ENCODE measurements at regions not wholly inside any gene's neighbourhood (a gene's known extent, or its start where the extent isn't known, plus 50 kb on each side); places are given as distances from the start of the nearest gene placed in this dataset.

- no peak overlapping the region for H4K5ac ChIP-seq (ENCODE audit: insufficient read length, low read depth, low read length)
- no peak overlapping the region for H2BK120ac ChIP-seq (replicated peaks; ENCODE audit: low read depth, low read length)
- WGBS, 2 experiments (ENCODE audit: extremely low coverage in 1 of 2, insufficient coverage in 1 of 2, insufficient read length in 1 of 2, insufficient replicate concordance in 2 of 2, low coverage in 1 of 2, low lambda C conversion rate in 2 of 2, missing lambda C conversion rate in 1 of 2): 75% methylated on average over 1 of the region's 1 CpG; no CpG with 5 or more reads in 1 of the 2 experiments
- no peak overlapping the region for H3K23ac ChIP-seq (ENCODE audit: insufficient read length)
- TF ChIP-seq NANOG (IDR thresholded peaks at IDR 0.05; ENCODE audit: insufficient read depth, low read depth, low read length, poor library complexity, severe bottlenecking) (no peak), CEBPB (IDR thresholded peaks at IDR 0.05; ENCODE audit: low read depth, low read length) (no peak), SUZ12 (IDR thresholded peaks at IDR 0.05; ENCODE audit: low read length) (no peak), HDAC2 (IDR thresholded peaks at IDR 0.05; ENCODE audit: borderline replicate concordance in 1 of 2, low read depth in 2 of 2, low read length in 2 of 2) (no peak), TAF7 (optimal IDR thresholded peaks at IDR 0.05; ENCODE audit: borderline replicate concordance, low read depth, low read length) (no peak), SIX5 (IDR thresholded peaks at IDR 0.05; ENCODE audit: low read depth, low read length) (no peak), PHF8 (conservative IDR thresholded peaks at IDR 0.05; ENCODE audit: low read depth, low read length) (no peak), CTBP2 (IDR thresholded peaks at IDR 0.05; ENCODE audit: borderline replicate concordance, insufficient read depth, insufficient read length, low read length) (no peak), BCL11A (IDR thresholded peaks at IDR 0.05; ENCODE audit: low read depth in 2 of 2, low read length in 2 of 2) (no peak), TBP (IDR thresholded peaks at IDR 0.05; ENCODE audit: low read depth, low read length) (no peak), JUN (IDR thresholded peaks at IDR 0.05; ENCODE audit: low read depth, low read length) (no peak), TAF1 (IDR thresholded peaks at IDR 0.05; ENCODE audit: low read depth, low read length) (no peak)
- no peak overlapping the region for H3K9ac ChIP-seq (replicated peaks in 1 of 4; ENCODE audit: extremely low read depth in 1 of 4, low read depth in 3 of 4, low read length in 3 of 4)
- H2BK20ac ChIP-seq (ENCODE audit: low read length): no peak overlapping the region
- H3K36me3 ChIP-seq (ENCODE audit: control insufficient read depth in 2 of 4, insufficient read depth in 4 of 4, low read length in 3 of 4): no peaks in the 10 kb centered on the region
- no peak overlapping the region for H2BK15ac ChIP-seq (ENCODE audit: low read length)
- H4K20me1 ChIP-seq (replicated peaks in 1 of 2; ENCODE audit: control insufficient read depth in 1 of 2, insufficient read depth in 2 of 2, low read length in 2 of 2): no peaks in the 10 kb centered on the region
- H2AFZ ChIP-seq (ENCODE audit: low read length): no peak overlapping the region
- H3K9me3 ChIP-seq (ENCODE audit: insufficient read depth in 2 of 2, low read depth in 1 of 2, low read length in 1 of 2): no peaks in the 10 kb centered on the region
- POLR2A ChIA-PET (ENCODE audit: partially characterized antibody): no interaction called here
- no peak overlapping the region for H4K8ac ChIP-seq (ENCODE audit: extremely low read depth, insufficient read depth, low read length)
- H3K79me1 ChIP-seq (ENCODE audit: low read depth, low read length): no peaks in the 10 kb centered on the region
- no peak for FAIRE-seq
- no peaks in the 10 kb centered on the region for H3K23me2 ChIP-seq (ENCODE audit: low read depth, low read length)
- no peak overlapping the region for H3K18ac ChIP-seq (ENCODE audit: extremely low read depth, low read length)
- peaks cover 0 to 5% (median 0%) of the 10 kb centered on the region in 4 experiments; a peak in 1 of 7 replicates for H3K4me1 ChIP-seq (replicated peaks in 1 of 4; ENCODE audit: control insufficient read depth in 3 of 4, insufficient read depth in 4 of 4, low read length in 3 of 4)
- DNase-seq (ENCODE audit: low read depth in 1 of 2, low spot score in 2 of 2): no peak
- no peak overlapping the region for H3K4me3 ChIP-seq (ENCODE audit: extremely low read depth in 1 of 4, insufficient read depth in 2 of 4, low read depth in 3 of 4, low read length in 4 of 4)
- H2BK5ac ChIP-seq (ENCODE audit: low read depth, low read length): no peak overlapping the region
- H2BK12ac ChIP-seq (ENCODE audit: low read depth, low read length): no peak overlapping the region
- no peak overlapping the region for H3K27ac ChIP-seq (ENCODE audit: low read depth, low read length)
- H3K79me2 ChIP-seq (ENCODE audit: control insufficient read depth in 1 of 2, insufficient read depth in 2 of 2, low read length in 2 of 2): no peaks in the 10 kb centered on the region
- H3K4me2 ChIP-seq (ENCODE audit: insufficient read depth in 1 of 2, low read depth in 2 of 2, low read length in 2 of 2): no peak overlapping the region
- H3K4ac ChIP-seq (replicated peaks; ENCODE audit: insufficient read length, low read depth, low read length): no peak overlapping the region
- CTCF ChIA-PET (ENCODE audit: partially characterized antibody): no interaction called here
- no peak overlapping the region for H3K14ac ChIP-seq (ENCODE audit: insufficient read length)
- H2AK5ac ChIP-seq (ENCODE audit: low read depth, low read length): no peak overlapping the region
- H3K27me3 ChIP-seq (replicated peaks in 1 of 4; ENCODE audit: control insufficient read depth in 3 of 4, extremely low read depth in 1 of 4, insufficient read depth in 3 of 4, low read length in 3 of 4): peaks cover 0 to 2% (median 0%) of the 10 kb centered on the region in 4 experiments; a peak in 1 of 7 replicates
- H3K56ac ChIP-seq (replicated peaks; ENCODE audit: insufficient read length, low read depth, low read length): no peak overlapping the region
- no peak overlapping the region for H4K91ac ChIP-seq (replicated peaks; ENCODE audit: insufficient read length, low read length)
These were observed 1045.0 kb downstream of the NTRK3 start for GRCh38 chr15:87211547-87211946.
